ENCODE measurements at regions not wholly inside any gene's neighbourhood (a gene's known extent, or its start where the extent isn't known, plus 50 kb on each side); places are given as distances from the start of the nearest gene placed in this dataset.
"Not testable (repeated sequence)": the region's sequence is repeated elsewhere in the genome, so short reads cannot be mapped to it uniquely, and the experiment has no call there.

DNA sequence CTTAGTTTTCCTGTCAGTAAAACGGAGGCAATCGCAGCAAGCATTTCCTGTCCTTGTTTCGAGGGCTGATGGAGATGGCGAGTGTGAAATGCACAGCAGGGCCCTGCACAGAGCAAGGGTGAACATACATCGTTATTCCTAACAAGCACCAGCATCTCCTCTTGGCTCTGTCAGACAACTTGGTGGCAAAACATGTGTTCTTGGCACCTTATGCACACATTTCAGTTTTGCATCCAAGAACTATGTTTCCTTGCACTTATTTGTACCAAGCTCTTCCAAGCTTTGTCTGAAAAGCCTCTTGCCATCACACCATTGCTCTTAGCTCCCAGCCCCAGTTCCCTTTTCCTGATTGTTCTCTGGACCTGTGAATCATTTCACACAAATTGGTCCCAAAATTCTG is 132.9 kb upstream of the GRB10 start:
- DNase-seq = no peak

DNA sequence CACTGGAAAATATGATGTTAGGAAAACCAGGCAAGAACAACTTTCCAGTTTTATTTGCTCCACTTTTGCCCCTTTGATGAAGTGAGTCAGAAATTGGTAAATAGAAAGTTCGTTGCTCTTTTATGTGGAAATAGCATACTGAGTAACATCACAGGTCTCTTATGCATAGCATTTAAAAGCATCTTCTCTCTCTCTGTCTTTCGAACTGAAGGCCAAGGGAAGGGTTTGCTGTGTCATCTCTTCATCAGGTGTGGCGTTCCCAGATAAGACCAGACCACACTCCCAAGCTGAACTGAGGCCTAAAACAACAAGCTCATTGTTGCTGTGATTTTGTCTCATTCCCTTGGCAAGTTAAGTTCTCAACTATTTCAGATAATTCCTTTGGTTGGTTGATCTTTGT is 131.8 kb upstream of the GRB10 start:
- no peak for DNase-seq

DNA sequence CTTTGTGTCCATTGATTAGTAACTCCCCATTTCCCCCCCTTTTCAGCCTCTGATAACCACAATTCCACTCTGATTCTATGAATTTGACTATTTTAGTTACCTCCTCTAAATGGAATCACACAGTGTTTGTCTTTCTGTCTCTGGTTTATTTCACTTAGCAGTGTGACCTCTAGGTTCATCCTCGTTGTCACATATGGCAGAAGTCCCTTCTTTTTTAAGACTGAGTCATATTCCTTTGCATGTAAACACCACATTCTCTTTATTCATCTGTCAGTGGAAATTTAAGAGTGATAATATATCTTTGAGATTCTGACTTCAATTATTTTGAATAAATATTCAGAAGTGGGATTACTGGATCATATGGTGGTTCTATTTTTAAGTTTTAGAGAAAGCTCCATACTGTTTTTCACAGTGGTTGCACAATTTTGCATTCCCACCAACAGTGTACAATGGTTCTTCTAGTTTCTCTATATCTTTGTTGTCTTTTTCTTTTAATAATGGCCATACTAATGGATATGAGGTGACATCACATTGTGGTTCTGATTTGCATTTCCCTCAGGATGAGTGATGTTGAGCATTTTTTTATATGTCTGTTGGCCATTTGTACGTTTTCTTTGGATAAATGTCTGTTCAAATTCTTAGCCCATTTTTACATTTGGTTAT is 126.1 kb upstream of the GRB10 start:
- no peak for DNase-seq

DNA sequence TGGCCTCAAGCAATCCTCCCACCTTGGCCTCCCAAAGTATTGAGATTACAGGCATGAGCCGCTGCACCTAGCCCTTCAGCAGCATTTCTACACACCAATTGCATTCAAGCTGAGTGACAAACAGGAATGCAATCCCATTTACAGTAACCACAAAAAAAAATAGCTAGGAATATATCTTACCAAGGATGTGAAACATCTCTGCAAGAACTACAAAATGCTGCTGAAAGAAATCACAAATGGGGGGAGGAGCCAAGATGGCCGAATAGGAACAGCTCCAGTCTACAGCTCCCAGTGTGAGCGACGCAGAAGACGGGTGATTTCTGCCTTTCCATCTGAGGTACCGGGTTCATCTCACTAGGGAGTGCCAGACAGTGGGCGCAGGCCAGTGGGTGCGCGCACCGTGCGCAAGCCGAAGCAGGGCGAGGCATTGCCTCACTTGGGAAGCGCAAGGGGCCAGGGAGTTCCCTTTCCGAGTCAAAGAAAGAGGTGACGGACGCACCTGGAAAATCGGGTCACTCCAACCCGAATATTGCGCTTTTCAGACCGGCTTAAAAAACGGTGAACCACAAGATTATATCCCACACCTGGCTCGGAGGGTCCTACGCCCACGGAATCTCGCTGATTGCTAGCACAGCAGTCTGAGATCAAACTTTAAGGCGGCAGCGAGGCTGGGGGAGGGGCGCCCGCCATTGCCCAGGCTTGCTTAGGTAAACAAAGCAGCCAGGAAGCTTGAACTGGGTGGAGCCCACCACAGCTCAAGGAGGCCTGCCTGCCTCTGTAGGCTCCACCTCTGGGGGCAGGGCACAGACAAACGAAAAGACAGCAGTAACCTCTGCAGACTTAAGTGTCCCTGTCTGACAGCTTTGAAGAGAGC is 116.1 kb upstream of the GRB10 start:
- not testable (repeated sequence) for DNase-seq

DNA sequence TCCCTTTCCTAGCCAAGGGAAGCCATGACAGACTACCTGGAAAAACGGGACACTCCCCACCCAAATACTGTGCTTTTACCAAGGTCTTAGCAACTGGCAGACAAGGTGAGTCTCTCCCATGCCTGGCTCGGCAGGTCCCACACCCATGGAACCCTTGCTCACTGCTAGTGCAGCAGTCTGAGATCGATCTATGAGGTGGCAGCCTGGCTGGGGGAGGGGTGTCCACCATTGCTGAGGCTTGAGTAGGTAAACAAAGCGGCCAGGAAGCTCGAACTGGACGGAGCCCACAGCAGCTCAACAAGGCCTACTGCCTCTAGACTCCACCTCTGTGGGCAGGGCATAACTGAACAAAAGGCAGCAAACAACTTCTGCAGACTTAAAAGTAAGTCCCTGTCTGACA is 104.4 kb upstream of the GRB10 start:
- not testable (repeated sequence) for DNase-seq

DNA sequence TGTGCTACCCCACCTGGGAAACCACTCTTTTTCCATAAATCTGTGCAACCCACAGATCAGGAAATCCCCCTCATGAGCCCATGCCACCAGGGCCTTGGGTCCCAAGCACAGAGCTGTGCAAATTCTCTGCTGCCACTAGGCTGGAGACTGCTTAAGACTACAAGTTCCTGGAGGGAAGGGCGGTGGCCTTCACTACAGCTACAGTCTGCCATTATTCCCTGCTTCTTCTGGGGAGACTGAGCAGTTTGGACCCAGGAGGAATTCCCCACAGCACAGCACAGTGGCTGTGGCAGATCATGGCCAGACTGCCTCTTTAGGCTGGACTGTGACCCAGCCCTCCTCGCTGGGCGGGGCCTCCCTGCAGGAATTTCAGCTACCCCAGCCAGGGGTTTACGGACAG is 89.7 kb upstream of the GRB10 start:
- DNase-seq = no peak

DNA sequence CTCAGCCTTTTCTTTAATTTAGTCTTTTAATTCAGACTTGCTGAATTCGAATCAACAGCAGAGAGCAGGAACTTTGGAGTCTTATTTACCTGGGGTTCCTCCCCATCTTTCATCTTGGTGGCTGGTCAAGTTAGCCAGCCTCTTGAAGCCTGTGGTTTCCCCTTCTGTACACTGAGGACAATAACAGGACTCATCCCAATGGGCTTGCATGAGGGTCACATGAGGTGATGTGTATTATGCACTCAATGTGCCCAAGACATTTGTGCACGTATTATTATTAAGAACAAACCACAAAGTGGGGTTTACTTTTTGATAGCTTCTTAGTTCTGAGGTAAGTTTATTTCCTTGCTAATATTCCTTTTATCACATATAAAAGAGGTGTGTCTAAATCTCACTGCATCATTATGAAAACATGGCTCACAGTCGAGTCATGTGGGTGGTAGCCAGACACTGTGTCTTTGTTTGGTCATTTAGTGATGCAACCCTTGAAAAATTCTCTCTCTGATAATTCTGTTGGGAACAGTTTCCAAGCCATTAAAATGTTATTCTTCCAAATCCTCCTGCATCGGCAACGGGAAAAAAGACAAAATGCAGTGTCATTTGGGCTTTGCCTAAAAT is 86.5 kb upstream of the GRB10 start:
- no peak for DNase-seq

DNA sequence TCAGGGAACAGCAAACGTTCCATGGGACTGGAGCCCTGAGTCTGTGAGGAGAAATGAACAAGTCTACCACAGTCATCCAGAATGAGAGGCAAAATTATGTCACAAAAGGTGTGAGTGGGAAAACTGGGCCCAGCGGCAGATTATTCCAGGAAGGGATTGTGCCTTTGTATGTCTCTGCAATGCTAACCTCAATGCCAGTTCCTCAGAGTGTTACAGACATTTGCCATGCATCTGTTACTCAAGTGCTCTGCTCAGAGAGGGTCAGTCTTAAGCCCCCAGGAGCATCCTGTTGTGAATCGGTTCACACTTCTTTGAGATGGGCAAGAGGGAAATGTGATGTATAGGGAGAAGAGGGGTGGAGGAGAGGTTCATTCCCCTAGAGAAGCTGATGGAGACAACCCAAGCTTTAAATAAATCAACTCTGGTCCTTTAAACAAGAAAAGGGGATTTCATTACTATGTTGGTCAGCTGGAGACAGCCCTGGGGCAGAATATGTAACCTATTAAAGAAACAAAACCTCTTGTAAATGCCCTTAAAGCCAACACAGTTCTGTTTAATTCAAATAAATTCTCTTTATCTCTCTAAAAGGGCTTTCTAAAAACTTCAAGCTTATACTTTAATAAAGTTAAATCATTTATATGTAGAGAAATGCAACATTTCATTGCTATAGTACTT is 85.9 kb upstream of the GRB10 start:
- DNase-seq = no peak

DNA sequence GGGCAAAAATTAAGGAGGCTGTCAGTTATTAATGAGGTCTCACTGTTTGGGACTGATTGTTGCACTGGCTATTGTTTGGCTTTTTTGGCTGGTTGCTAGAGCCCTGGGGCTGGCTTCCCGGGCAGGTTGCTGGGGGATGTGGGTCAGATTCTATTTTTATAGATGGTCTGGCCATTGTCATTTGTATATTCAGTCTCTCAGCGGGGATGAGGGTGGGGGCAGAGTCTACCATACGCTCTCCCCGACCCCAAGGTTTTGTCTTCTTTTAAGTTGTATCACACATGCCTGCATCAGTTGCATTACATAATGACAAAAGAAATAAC is 84.3 kb upstream of the GRB10 start:
- DNase-seq = no peak

DNA sequence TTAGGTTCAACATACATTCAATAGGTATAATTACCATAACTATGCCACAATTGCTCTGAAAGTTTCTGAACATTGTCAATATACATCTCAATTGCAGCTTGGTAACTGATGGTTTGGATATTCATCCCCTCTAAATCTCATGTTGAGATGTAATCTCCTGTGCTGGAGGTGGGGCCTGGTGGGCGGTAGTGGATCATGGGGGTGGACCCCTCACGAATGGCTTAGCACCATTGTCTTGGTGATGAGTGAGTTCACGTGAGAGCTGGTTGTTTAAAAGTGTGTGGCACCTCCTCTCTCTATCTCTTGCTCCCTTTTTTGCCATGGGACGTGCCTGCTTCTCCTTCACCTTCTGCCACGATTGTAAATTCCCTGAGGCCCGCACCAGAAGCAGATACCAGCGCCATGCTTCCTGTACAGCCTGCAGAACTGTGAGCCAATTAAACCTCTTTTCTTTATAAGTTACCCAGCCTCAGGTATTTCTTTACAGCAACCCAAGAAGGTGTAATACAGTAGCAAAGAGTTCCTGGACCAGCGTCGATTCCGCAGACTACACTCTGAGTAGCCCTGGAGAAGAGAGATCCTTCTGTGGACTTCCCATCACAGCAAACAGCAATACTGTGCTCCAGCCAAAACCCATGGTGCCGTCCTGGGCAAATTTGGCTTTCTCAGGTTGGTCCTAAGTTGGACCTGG is 83.8 kb upstream of the GRB10 start:
- no peak for DNase-seq

DNA sequence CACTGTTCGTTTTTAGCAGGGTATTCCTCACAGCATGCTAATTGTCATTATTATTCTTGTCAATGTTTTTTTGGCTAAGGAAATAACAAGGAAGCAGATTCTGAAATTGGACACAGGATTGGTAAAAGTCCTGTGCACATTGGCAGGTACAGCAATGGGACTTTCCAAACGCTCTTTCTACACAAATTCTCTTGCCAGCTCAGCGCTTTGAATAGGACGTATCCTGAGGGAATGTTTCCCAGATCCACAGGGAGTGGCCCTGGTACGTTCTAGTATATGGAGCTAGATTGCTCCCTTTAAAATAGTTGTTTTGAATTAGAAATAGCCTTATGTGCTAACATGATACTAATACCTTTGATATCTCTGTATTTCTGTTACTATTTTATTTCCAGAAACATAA is 82.8 kb upstream of the GRB10 start:
- no peak for DNase-seq

DNA sequence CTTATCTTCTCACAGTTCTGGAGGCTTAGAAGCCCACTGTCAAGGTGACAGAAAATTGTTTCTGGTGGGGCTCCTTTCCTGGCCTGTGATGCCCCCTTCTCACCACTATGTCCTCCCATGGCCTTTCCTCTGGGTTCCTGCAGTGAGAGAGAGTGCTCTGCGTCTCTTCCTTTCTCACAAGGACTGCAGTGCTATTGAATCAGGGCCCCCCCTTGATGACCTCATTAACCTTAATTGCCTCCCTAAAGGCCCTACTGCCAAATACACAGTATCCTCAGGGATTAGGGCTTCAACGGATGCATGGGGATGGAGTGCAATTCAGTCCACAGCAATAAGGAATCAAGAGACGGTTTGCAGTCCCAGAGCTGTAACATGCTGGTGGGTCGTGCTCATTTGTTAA is 82.0 kb upstream of the GRB10 start:
- DNase-seq = no peak

DNA sequence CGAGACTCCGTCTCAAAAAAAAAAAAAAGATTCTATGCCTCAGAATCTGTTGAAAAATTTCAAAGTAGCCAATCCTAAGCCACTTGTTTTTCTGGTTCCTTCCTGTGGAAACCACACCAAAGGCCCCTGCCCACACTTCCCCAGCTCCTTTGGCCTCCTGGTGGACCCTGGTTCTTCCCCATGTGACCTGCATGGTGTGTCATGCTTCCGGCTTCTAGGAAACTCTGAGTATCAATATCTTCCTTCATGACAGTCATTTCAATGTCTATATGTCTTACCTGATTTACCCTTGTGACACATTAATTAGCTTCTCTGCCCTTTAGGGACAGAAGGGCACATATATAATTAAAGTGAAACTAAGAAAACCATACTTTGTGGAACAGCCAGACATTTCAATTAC is 80.4 kb upstream of the GRB10 start:
- no peak for DNase-seq

DNA sequence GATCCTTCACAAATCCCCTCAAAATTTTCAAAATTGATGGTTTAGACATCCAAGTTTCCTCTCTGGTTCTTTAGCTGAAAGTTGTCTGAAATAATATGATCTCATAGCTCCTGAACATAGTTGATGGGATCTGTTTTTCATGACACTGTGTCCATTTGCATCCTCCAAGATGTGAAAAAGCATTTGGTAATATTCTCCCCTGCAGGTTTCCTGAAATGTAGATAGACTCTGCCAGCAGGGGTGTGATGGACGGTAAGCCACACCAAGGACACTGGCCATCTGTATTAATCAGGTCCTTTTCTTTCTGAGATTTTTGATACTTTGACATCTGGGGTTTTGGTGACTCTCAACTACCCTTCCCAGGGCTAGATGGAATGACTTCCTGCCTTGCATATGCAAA is 79.6 kb upstream of the GRB10 start:
- no peak for DNase-seq

DNA sequence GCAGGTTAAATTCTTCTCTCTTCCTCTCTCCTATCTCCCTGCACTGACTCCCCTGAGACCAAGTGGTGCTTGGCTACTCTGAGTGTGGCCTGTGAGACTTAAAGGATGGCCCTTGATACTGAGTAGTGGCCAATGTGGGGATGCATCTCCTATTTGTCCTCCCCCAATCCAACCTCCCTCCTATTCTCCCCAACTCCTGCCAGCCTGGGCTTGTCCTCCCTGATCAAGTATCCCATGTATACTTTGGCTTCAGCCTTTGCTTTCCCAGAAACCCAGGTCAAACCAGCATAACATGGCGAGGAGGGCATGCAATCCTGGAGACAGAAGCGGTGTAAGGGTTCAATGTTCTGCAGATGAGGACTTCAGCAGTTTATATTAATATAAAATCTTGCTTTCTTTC is 77.9 kb upstream of the GRB10 start:
- no peak for DNase-seq

DNA sequence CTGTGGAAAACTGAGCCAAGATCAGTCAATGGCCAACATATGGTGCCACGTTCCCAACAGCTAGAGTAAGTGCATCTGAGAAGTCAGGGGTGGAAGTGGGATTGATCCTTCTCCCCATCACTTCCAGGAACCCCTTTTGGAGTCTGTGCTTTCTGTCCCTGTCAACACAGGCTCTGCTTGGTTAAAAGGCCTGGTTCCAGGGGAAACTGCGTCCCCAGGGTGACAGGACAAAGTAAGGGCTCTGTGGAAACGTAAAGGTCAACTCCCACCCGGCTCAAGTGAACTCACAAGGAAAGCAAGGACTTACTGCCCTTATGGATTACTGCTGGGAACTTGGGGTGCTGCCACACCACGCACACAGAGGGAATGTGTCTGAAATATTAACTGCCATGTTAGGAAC is 77.5 kb upstream of the GRB10 start:
- DNase-seq = no peak

DNA sequence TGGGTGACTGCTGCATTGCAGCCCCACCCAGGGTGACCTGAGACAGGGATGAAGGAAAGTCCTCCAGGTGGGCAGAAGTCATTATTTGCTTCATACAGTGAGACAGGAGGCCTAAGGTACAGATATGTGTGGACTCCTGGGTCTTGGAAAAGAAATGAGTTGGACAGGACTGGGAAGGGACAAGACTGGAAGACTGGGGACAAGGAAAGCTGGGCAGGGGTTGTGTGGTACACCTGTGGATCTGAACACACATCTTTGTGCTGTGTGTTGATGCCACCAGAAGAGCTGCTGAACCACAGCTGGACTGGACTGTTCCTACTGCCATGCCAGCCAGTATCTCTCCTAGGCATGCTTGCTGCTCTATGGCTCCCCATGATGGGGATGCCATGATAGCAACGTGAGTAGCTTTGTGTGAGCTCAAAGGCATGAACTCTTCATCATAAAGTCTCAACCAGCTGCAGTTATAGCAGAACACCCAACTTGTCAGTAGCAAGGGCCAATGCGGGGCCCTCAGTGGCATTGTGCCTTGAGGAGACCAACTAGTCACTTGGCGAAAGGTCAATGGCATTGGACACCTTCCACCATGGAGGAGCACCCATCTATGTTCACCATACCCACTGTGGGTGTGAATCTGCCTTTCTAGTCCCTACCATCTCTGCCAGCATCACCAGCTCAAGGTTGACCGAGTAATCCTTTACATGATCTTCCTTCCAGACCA is 76.0 kb upstream of the GRB10 start:
- no peak for DNase-seq

DNA sequence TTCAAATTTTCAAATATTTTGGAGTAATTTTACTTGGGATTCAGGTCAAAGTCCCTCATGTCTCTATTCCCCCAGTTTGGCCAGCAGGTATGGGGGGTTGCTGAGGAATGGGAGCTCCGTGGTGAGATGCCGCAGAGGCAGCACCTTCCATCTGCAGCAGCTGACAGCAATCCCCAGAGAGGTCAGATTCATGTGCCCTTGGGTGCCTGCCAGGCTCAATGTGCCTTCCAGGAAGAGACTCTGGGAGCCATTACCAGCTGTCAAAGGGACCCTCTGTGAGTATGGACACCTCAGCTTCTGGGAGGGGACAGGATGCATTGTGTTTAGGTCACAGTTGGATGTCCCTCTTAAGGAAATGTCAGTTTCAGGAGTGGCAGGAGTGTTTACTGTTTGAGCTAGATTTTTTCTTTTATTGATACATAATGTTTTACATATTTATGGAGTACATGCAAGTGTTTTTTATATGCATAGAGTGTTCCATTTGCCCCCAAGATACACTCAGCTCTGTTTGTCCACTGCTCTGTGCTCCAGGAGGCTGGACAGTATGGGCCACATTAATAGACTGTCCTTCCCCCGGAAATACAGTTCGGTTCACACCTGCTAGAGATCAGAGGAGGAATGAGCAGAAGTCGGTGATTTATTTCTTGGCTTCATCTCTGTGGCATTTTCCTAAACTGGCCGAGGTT is 75.3 kb upstream of the GRB10 start:
- no peak for DNase-seq

DNA sequence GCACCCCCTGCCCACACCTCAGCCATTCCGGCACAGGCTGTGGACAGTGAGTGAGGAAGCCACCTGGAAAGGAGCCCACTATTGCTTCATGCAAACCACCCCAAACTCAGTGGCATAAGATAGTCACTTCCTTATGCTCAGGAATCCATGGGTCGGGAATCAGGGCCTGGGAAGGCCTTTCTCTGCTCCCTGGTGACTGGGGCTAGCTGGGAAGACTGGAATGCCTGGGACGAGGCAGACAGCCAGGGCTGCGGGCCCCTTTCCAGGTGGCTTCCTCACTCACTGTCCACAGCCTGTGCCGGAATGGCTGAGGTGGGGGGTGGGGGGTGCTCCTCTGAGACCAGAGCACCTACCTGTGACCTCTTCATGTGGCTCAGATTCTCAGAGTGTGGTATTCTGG is 74.1 kb upstream of the GRB10 start:
- no peak for DNase-seq

DNA sequence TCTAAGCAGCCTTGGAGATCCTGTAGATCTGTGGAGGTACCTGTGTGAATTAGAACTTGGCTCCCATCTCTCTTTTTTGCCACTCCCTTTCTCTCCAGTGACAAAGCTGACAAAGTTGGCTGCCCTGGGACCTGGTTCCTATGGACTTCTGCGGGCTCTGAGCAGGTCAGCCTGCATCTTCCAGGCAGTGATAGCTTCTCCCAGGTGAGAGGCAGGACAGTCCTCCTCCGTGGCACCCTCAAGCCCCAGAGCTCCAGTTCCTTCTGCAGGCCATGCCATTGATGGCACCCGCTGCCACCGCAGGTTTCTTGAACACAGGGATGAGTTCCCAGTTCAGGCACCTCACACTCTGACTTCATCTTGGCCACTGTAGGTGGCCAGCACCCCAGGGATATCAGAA is 73.5 kb upstream of the GRB10 start:
- DNase-seq = no peak

DNA sequence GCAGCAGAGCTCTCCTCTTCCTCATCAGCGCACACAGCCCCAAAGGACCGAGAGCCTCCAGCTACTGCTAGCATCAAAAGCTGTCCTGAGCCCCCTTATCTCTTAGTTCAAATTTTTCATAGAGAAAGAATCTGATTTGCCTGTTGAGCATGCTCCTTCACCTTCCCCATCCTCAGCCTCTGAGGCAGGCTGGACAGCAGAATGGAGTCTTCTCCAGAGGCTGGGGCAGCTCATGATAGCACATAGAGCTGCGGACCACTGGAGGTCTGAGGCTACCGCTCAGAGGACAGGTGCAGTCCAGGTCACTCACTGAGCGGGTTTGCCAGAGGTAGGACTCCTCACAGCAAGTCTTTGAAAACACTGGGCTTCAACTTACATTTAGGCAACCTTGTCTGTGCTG is 72.8 kb upstream of the GRB10 start:
- DNase-seq = no peak

DNA sequence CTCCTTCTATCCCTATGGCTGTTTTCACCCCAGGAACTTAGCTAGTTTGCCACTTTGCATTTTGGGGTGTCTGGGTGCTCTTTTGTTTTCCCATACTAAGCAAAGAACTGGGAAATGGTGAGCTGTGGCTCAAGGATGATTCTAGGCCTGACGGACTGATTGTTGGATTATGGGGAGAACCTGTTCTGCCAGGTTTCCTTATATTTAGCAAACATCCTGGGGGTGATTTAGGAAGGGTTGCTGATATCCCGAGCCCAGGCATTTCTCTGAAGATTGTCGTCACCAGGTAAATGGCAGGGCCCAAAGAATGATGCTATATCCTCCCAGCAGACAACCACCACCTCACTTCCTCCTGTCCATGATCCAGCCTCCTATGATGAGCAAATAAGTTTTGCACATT is 72.1 kb upstream of the GRB10 start:
- no peak for DNase-seq
